Liver (tissue), 3 donors: ENCODE measurements at regions not wholly inside any gene's neighbourhood (a gene's known extent, or its start where the extent isn't known, plus 50 kb on each side); places are given as distances from the start of the nearest gene placed in this dataset.

ENCODE experiments used
- ATF3 ChIP-seq: IDR thresholded peaks from 2 replicates; pipeline ENCODE4 v1.6.1; 2016; ENCODE audit warnings: antibody characterized with exemption
- CTCF ChIP-seq: fragments of 150-350 bp; IDR thresholded peaks from 2 replicates; pipeline ENCODE4 v1.5.1; 2017; ENCODE audit warnings: improper control_type of control experiment, low read depth, low read length; ENCODE audit not compliant: missing input control
- EGR1 ChIP-seq, 2 donors: IDR thresholded peaks; 2 replicates each; pipeline ENCODE4 v1.6.1; 2016 to 2018; ENCODE audit warnings: antibody characterized with exemption in 2 of 2, low read depth in 2 of 2
- FOXA1 ChIP-seq: IDR thresholded peaks from 2 replicates; pipeline ENCODE4 v1.6.1; 2016; ENCODE audit warnings: antibody characterized with exemption
- FOXA2 ChIP-seq: IDR thresholded peaks from 2 replicates; pipeline ENCODE4 v1.6.1; 2016; ENCODE audit warnings: antibody characterized with exemption
- GABPA ChIP-seq, 2 donors: IDR thresholded peaks in 1 of 2; conservative IDR thresholded peaks in 1 of 2; 2 replicates each; pipeline ENCODE4 v1.6.1; 2016; ENCODE audit warnings: antibody characterized with exemption in 2 of 2, mild to moderate bottlenecking in 1 of 2, moderate library complexity in 1 of 2
- HNF4G ChIP-seq: IDR thresholded peaks from 2 replicates; pipeline ENCODE4 v1.6.1; 2016; ENCODE audit warnings: antibody characterized with exemption
- JUND ChIP-seq, 2 donors: IDR thresholded peaks; 2 replicates each; pipeline ENCODE4 v1.6.1; 2016; ENCODE audit warnings: antibody characterized with exemption in 2 of 2
- MAX ChIP-seq: IDR thresholded peaks from 2 replicates; pipeline ENCODE4 v1.6.1; 2016; ENCODE audit warnings: antibody characterized with exemption
- RAD21 ChIP-seq, 2 donors: IDR thresholded peaks; 2 replicates each; pipeline ENCODE4 v1.6.1; 2016; ENCODE audit warnings: antibody characterized with exemption in 2 of 2, mild to moderate bottlenecking in 2 of 2
- RXRA ChIP-seq, 2 donors: IDR thresholded peaks; 2 replicates each; pipeline ENCODE4 v1.6.1; 2017 to 2018; ENCODE audit warnings: antibody characterized with exemption in 2 of 2, mild to moderate bottlenecking in 1 of 2
- TAF1 ChIP-seq: conservative IDR thresholded peaks from 2 replicates; pipeline ENCODE4 v1.6.1; 2016; ENCODE audit warnings: antibody characterized with exemption, mild to moderate bottlenecking
- YY1 ChIP-seq: IDR thresholded peaks from 2 replicates; pipeline ENCODE4 v1.6.1; 2016; ENCODE audit warnings: antibody characterized with exemption, mild to moderate bottlenecking
- donor health status: healthy.
- donor health status: healthy.

- TF ChIP-seq JUND (IDR thresholded peaks at IDR 0.05) (no peak), CTCF (no peak), YY1 (no peak), TAF1 (no peak), GABPA (IDR thresholded peaks at IDR 0.05 in 1 of 2, conservative IDR thresholded peaks at IDR 0.05 in 1 of 2) (no peak), FOXA1 (no peak), MAX (no peak), RAD21 (IDR thresholded peaks at IDR 0.05) (no peak), RXRA (IDR thresholded peaks at IDR 0.05) (no peak), HNF4G (no peak), FOXA2 (no peak), ATF3 (no peak), EGR1 (IDR thresholded peaks at IDR 0.05; ENCODE audit: low read depth in 2 of 2) (no peak)
Measured at GRCh38 chr6:143562143-143562542, 50.6 kb upstream of the FUCA2 start.
